ENCODE measurements at regions not wholly inside any gene's neighbourhood (a gene's known extent, or its start where the extent isn't known, plus 50 kb on each side); places are given as distances from the start of the nearest gene placed in this dataset.

DNA sequence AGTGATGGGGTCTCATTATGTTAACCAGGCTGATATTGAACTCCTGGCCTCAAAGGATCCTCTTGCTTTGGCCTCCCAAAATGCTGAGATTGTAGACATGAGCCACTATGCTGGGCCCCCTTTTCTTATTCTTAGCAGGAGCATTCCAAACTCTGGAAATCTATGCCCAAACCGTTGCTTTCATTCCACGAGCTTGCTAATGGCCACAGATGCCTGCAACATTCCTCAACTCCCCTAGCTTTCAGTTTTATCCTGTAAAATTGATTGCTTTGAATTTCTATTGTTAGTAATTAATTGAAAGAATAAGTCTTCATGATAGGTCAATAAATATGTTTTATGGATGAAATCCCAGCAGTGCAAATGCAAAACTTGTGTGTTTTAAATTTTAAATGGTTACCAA is 564.8 kb upstream of the WWC1 start:
- no peak overlapping the region for H3K4me3 ChIP-seq (ENCODE audit: low read depth, low read length)
- no peak for DNase-seq (ENCODE audit: low read depth)
- TF ChIP-seq, protein P1, sequence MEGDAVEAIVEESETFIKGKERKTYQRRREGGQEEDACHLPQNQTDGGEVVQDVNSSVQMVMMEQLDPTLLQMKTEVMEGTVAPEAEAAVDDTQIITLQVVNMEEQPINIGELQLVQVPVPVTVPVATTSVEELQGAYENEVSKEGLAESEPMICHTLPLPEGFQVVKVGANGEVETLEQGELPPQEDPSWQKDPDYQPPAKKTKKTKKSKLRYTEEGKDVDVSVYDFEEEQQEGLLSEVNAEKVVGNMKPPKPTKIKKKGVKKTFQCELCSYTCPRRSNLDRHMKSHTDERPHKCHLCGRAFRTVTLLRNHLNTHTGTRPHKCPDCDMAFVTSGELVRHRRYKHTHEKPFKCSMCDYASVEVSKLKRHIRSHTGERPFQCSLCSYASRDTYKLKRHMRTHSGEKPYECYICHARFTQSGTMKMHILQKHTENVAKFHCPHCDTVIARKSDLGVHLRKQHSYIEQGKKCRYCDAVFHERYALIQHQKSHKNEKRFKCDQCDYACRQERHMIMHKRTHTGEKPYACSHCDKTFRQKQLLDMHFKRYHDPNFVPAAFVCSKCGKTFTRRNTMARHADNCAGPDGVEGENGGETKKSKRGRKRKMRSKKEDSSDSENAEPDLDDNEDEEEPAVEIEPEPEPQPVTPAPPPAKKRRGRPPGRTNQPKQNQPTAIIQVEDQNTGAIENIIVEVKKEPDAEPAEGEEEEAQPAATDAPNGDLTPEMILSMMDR (IDR thresholded peaks at IDR 0.05; ENCODE audit: insufficient read depth, low read length), result no peak

DNA sequence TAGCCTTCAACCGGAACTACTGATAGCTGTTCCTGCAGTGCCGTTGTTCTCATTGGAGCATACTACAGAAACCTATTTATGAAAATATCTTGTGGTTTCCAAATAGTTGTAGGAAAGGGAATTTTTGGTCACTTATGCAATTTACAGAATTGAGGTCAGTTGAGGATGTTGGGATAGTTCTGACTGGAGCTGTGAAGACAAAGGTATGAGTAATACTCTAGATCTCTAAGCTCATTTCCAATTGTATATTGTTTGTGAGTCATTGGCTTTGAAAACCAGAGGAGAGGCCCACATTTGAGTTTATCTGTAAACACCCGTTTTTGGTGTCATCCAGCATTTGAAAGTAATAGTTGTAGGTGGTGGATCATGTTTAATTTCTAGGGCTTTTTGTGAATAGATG is 561.3 kb upstream of the WWC1 start:
- no peak overlapping the region for H3K4me3 ChIP-seq (ENCODE audit: low read depth, low read length)
- TF ChIP-seq, protein P1 (IDR thresholded peaks at IDR 0.05; ENCODE audit: insufficient read depth, low read length), result no peak
- peak; percentile 94 for DNase-seq (ENCODE audit: low read depth)

DNA sequence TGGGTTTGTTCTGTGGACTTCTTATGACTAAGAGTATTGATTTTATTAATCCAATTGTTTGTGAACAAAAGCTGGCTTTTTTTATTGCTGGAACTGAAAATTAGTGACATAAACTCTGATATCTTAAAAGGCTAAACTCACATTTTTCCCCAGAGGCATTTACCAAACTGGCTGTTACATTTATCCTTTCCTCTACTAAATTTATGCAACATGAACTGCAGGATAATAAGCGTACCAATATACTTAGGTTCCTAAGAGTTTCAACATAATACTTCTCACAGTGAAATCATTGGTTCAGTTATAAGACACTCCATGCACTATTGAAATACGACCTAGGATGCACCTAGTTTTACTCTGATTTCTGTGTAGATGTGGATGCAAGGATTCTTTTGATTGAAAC is 560.8 kb upstream of the WWC1 start:
- H3K4me3 ChIP-seq (ENCODE audit: low read depth, low read length), result no peak overlapping the region
- TF ChIP-seq, protein P1 (IDR thresholded peaks at IDR 0.05; ENCODE audit: insufficient read depth, low read length), result no peak
- no peak for DNase-seq (ENCODE audit: low read depth)

DNA sequence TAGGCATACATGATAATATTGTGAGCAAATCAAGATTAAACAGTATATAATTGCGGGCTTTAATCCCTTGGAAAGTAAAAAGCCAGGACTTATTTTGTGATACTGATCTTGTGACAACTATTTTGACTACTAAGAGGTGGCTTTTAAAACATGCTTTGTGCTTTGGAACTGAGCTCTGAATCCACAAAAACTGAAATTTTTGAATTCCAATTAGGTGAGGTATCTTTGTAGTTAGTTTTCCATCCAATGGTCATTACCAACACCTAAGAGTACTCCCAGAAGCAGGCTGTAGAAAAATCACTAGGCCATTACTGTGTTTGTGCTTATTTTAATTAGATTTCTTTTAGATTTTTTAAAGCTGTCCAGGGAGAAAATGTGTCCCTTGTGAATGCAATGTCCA is 559.5 kb upstream of the WWC1 start:
- H3K4me3 ChIP-seq (ENCODE audit: low read depth, low read length), result no peak overlapping the region
- TF ChIP-seq, protein P1 (IDR thresholded peaks at IDR 0.05; ENCODE audit: insufficient read depth, low read length), result no peak
- no peak for DNase-seq (ENCODE audit: low read depth)

DNA sequence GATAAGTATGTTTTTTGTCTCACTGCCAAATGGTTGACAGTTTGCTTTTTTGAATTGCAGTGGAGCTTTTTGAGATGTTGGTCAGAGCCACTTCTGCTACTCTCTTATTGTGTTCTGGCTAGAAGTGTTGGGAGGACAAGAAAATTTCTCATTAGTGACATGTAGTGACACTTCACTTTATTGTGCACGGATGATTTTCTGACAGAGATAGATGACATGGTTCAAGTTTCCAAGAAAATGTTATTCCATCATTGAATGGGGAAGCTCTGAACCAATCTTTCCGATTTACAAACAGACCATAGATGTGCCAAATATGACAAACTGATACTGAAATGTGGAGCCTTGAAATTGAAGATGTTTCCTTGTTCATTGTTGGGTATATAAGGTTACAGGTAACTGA is 558.9 kb upstream of the WWC1 start:
- no peak for DNase-seq (ENCODE audit: low read depth)
- TF ChIP-seq, protein P1 (IDR thresholded peaks at IDR 0.05; ENCODE audit: insufficient read depth, low read length), result no peak
- no peak overlapping the region for H3K4me3 ChIP-seq (ENCODE audit: low read depth, low read length)

DNA sequence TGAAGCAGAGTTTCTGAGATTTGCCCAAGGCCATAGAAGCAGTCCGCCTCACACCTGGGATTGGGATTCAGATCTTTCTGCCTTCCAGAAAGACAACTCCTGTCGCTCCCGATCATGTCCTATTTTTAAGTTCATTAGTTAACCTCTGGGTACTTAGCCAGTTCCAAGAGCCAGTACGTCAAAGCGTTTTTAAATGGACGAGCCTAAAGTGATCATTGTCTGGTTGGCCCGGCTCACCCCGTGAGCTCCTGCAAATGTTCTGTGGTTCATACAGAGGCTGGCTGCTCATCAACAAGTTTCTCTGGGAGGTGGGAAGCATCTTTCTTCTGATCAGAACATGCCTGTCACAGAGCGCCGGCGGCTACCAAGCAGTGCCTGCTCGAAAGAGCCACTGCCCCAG is 554.5 kb upstream of the WWC1 start:
- TF ChIP-seq, protein P1 (IDR thresholded peaks at IDR 0.05; ENCODE audit: insufficient read depth, low read length), result no peak
- H3K4me3 ChIP-seq (ENCODE audit: low read depth, low read length), result no peak overlapping the region
- no peak for DNase-seq (ENCODE audit: low read depth)

DNA sequence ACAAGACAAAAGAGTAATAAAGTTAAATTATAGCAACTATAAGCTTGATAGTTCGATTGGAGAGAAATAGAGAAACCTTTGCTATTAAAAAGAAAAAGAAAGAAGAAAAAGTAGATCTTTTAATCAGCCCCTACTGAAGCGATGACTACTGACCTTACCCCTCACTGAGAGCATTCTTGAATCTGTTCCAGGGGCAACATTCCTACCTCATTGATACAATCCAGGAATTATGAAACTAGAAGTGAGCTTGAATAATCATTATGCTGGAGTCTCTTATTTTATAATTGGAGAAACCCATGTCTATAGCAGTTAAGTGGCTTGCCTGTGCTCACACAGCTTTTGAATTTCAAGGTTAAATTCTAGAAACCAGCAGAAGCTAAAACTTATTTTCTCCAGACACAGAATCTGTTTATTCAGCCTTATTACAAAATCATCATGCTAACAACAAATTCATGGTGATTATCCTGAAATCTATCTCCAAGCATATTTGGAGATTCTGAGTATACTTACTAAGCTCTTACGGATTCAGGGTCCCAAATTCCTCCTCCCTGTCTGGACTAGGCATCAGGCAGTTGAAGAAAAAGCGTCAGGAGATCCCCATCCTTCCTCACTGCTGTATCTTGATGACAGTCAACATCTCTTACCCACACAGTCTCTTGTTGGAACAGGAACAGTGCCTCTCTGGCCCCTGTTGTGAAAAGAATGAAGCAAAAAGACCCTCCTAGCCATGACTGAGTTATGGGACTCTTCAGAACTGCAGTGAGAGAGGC is 547.6 kb upstream of the WWC1 start:
- H3K4me3 ChIP-seq (ENCODE audit: low read depth, low read length), result no peak overlapping the region
- TF ChIP-seq, protein P1 (IDR thresholded peaks at IDR 0.05; ENCODE audit: insufficient read depth, low read length), result no peak
- peak; percentile 90 for DNase-seq (ENCODE audit: low read depth)
